CD4-positive, alpha-beta T cell (primary cell): ENCODE measurements at regions not wholly inside any gene's neighbourhood (a gene's known extent, or its start where the extent isn't known, plus 50 kb on each side); places are given as distances from the start of the nearest gene placed in this dataset.

ENCODE experiments used
- ATAC-seq: fragments of 200-7000 bp; cut with Tn5 transposase; one replicate; pipeline ENCODE4 v1.10.0; 2022; ENCODE audit warnings: mild to moderate bottlenecking; ENCODE audit not compliant: poor library complexity
- CTCF ChIA-PET: fragments of 350-600 bp; sonication (Branson Sonifier 250); formaldehyde crosslinking; loops from one replicate; lab custom pipeline; 2021; ENCODE audit warnings: antibody characterized with exemption, inconsistent platforms; lab: Charles Lee
- POLR2A ChIA-PET: fragments of 350-600 bp; sonication (Branson Sonifier 250); formaldehyde crosslinking; loops from one replicate; lab custom pipeline; 2021; ENCODE audit warnings: antibody characterized with exemption, inconsistent platforms; lab: Charles Lee
- DNase-seq, 14 experiments: peaks; one replicate each; pipeline ENCODE4 v3.0.0-alpha.2; 2013 to 2020; ENCODE audit warnings: mixed read lengths in 2 of 14
- H3K27ac ChIP-seq, 2 donors: one replicate each; pipeline versions ENCODE4 v1.5.1 to v1.7.0; 2013; ENCODE audit warnings: low read length in 2 of 2, low read depth in 1 of 2, mild to moderate bottlenecking in 1 of 2
- H3K27me3 ChIP-seq, 2 experiments: 1 replicate in 1 of 2; 2 replicates in 1 of 2; pipeline versions ENCODE4 v1.6.1 to v1.7.0; 2013; ENCODE audit warnings: low read length in 2 of 2, control low read depth in 1 of 2, mild to moderate bottlenecking in 1 of 2, moderate library complexity in 1 of 2; ENCODE audit not compliant: insufficient read depth in 2 of 2, control insufficient read depth in 1 of 2
- H3K36me3 ChIP-seq: one replicate; pipeline ENCODE4 v1.6.1; 2013; ENCODE audit warnings: low read length, control low read depth; ENCODE audit not compliant: insufficient read depth
- H3K4me1 ChIP-seq: one replicate; pipeline ENCODE4 v1.6.1; 2013; ENCODE audit warnings: low read length, control low read depth; ENCODE audit not compliant: insufficient read depth
- H3K4me3 ChIP-seq: one replicate; pipeline ENCODE4 v1.5.1; 2013; ENCODE audit warnings: mild to moderate bottlenecking, low read length, moderate library complexity
- H3K9me3 ChIP-seq, 2 experiments: 1 replicate in 1 of 2; 2 replicates in 1 of 2; pipeline versions ENCODE4 v1.6.1 to v1.7.0; 2013; ENCODE audit warnings: low read length in 2 of 2, mild to moderate bottlenecking in 2 of 2, control low read depth in 1 of 2, moderate library complexity in 1 of 2; ENCODE audit not compliant: control insufficient read depth in 1 of 2, insufficient read depth in 1 of 2
- H3K27ac Mint-ChIP-seq: one replicate; pipeline ENCODE4 v1.8.0; 2020; ENCODE audit warnings: mixed read lengths
- H3K27me3 Mint-ChIP-seq: one replicate; pipeline ENCODE4 v1.8.0; 2021; ENCODE audit warnings: mixed read lengths
- H3K36me3 Mint-ChIP-seq: one replicate; pipeline ENCODE4 v1.8.0; 2021; ENCODE audit warnings: low read depth, mixed read lengths
- H3K4me1 Mint-ChIP-seq: one replicate; pipeline ENCODE4 v1.8.0; 2021; ENCODE audit warnings: low read depth, mixed read lengths
- H3K4me3 Mint-ChIP-seq: one replicate; pipeline ENCODE4 v1.8.0; 2020; ENCODE audit warnings: mild to moderate bottlenecking, mixed read lengths
- H3K9me3 Mint-ChIP-seq: one replicate; pipeline ENCODE4 v1.8.0; 2020; ENCODE audit warnings: mixed read lengths
- intact Hi-C, 2 experiments: fragments of 100-400 bp; cut with DNase I in 1 of 2; cut with micrococcal nuclease in 1 of 2; formaldehyde crosslinking; loops; one replicate each; pipeline versions ENCODE4 v1.15.1 to v1.9.0; 2023 to 2025; cut with DNase I, micrococcal nuclease
- TF ChIP-seq, protein P1 (sequence below): fragments of 200-600 bp; IDR thresholded peaks from one replicate; pipeline ENCODE4 v1.8.0; 2022; ENCODE audit warnings: antibody characterized with exemption, mild to moderate bottlenecking

DNA sequence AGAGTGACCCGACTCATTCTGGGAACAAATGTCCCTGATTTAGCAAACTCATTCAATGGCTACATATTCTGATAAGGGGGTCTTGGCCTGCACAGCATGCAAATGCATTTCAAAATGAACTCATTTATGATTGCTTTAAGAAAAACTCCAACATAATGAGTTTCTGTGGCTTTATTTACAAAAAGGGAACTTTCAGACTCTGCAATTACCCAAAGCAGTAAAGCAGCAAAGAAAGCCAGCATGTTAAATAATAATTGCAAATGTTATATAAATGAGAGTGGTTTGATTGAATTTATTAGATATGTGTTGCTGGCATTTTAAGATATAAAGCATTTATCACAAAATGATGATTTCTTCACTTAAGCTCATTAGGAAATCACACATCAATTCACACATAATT lies 295.7 kb downstream of the FBXW7 start:
- POLR2A ChIA-PET, result interaction anchor here (0.9 kb wide), 1 partner anchor 12 kb away, joined by 5 read pairs; no protein-coding TSS in a partner anchor
- Histone ChIP-seq H3K4me1 (peaks cover 12% of the 10 kb centered on the region), H3K36me3 (no peaks in the 10 kb centered on the region), H3K27ac (no peak overlapping the region), H3K27me3 (no peaks in the 10 kb centered on the region), H3K4me3 (no peak overlapping the region), H3K9me3 (no peaks in the 10 kb centered on the region)
- DNase-seq (no peak), ATAC-seq (no peak)
- Mint-ChIP-seq H3K4me1 (peaks cover 28% of the 10 kb centered on the region), H3K9me3 (peaks cover 4% of the 10 kb centered on the region), H3K27ac (no peak overlapping the region), H3K4me3 (no peak overlapping the region), H3K27me3 (no peaks in the 10 kb centered on the region), H3K36me3 (no peaks in the 10 kb centered on the region)
- TF ChIP-seq, protein P1, sequence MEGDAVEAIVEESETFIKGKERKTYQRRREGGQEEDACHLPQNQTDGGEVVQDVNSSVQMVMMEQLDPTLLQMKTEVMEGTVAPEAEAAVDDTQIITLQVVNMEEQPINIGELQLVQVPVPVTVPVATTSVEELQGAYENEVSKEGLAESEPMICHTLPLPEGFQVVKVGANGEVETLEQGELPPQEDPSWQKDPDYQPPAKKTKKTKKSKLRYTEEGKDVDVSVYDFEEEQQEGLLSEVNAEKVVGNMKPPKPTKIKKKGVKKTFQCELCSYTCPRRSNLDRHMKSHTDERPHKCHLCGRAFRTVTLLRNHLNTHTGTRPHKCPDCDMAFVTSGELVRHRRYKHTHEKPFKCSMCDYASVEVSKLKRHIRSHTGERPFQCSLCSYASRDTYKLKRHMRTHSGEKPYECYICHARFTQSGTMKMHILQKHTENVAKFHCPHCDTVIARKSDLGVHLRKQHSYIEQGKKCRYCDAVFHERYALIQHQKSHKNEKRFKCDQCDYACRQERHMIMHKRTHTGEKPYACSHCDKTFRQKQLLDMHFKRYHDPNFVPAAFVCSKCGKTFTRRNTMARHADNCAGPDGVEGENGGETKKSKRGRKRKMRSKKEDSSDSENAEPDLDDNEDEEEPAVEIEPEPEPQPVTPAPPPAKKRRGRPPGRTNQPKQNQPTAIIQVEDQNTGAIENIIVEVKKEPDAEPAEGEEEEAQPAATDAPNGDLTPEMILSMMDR, result no peak
- intact Hi-C loops, result no loop called here
- CTCF ChIA-PET, result no interaction called here

DNA sequence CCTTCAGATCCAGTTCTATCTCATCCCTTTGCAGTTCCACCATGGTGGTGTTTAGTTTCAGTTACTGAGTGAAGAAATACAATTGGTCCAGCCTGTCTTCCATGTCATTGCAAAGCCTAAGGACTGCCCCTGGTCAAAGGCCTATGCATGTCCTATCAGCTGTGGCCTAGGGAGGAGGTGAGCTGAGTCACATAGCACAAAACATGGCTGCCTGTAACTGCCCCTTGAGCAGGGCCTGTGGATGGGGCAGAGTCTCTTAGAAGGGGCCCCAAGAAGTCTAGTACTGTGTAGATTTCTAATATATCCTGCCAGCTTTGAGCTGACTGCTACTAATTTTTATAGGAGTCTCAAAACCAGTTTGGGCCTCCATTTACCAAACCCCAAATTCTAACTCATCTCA lies 296.7 kb downstream of the FBXW7 start:
- H3K36me3 Mint-ChIP-seq, result no peaks in the 10 kb centered on the region
- intact Hi-C loops, result no loop called here
- H3K9me3 Mint-ChIP-seq, result peaks cover 4% of the 10 kb centered on the region
- ChIA-PET POLR2A (no interaction called here), CTCF (no interaction called here)
- no peak overlapping the region for H3K4me3 Mint-ChIP-seq
- no peak for ATAC-seq
- Histone ChIP-seq H3K27me3 (no peaks in the 10 kb centered on the region), H3K36me3 (no peaks in the 10 kb centered on the region), H3K27ac (no peak overlapping the region), H3K9me3 (no peaks in the 10 kb centered on the region), H3K4me3 (no peak overlapping the region), H3K4me1 (peaks cover 6% of the 10 kb centered on the region)
- H3K27me3 Mint-ChIP-seq, result no peaks in the 10 kb centered on the region
- H3K27ac Mint-ChIP-seq, result no peak overlapping the region
- H3K4me1 Mint-ChIP-seq, result peaks cover 20% of the 10 kb centered on the region
- DNase-seq, result no peak
- TF ChIP-seq, protein P1, result no peak

DNA sequence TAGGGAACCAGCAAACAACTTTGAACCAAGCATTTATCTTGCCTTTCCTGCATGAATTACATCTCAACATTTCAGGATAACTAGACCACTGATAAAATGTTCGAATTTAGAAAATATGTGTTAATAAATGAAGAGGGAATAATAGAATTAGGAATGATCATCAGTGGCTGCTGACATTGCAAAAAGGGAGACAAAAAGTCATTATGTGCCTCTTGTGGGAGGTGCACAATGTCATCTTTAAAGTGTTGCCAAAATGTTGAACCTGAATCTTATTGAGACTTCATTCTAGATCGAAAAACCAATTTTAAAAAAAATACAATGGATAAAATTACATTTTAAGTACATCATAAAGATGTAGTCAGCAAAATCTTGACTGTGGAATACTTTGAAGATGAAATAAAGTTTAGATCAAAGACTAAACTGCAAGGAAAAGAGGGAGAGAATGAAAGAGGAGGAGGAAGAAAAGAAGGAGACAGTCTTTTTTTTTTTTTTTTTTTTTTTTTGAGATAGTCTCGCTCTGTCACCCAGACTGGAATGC lies 299.3 kb downstream of the FBXW7 start:
- DNase-seq, result no peak
- Histone ChIP-seq H3K36me3 (no peaks in the 10 kb centered on the region), H3K27me3 (no peaks in the 10 kb centered on the region), H3K27ac (no peak overlapping the region), H3K4me3 (no peak overlapping the region), H3K9me3 (no peaks in the 10 kb centered on the region), H3K4me1 (no peaks in the 10 kb centered on the region)
- Mint-ChIP-seq H3K27me3 (no peaks in the 10 kb centered on the region), H3K36me3 (no peaks in the 10 kb centered on the region), H3K4me3 (no peak overlapping the region), H3K9me3 (peaks cover 6% of the 10 kb centered on the region), H3K27ac (no peak overlapping the region), H3K4me1 (no peaks in the 10 kb centered on the region)
- intact Hi-C loops, result no loop called here
- TF ChIP-seq, protein P1, result no peak
- ChIA-PET CTCF (no interaction called here), POLR2A (no interaction called here)
- ATAC-seq, result no peak
